Choroid plexus epithelial cell (primary cell): ENCODE measurements at regions not wholly inside any gene's neighbourhood (a gene's known extent, or its start where the extent isn't known, plus 50 kb on each side); places are given as distances from the start of the nearest gene placed in this dataset.
"Not testable (repeated sequence)": the region's sequence is repeated elsewhere in the genome, so short reads cannot be mapped to it uniquely, and the experiment has no call there.

ENCODE experiments used
- DNase-seq: peaks from one replicate; pipeline ENCODE4 v3.0.0-alpha.2; 2010; ENCODE audit warnings: low read depth
- H3K4me3 ChIP-seq: 2 replicates; pipeline ENCODE4 v1.5.1; 2011; ENCODE audit warnings: low read depth, mild to moderate bottlenecking, control low read depth, low read length, moderate library complexity
- CTCF ChIP-seq: conservative IDR thresholded peaks from 2 replicates; pipeline ENCODE4 v1.5.1; 2011; ENCODE audit warnings: low read depth, mild to moderate bottlenecking, control low read depth, inconsistent platforms, low read length, moderate library complexity

GRCh38 chr1:47533793-47534328 is 96.0 kb downstream of the FOXD2 start:
- no peak for TF ChIP-seq CTCF
- no peak for DNase-seq
- H3K4me3 ChIP-seq: peak overlapping the region; percentile 56

- no peak for DNase-seq
- H3K4me3 ChIP-seq: no peak overlapping the region
- no peak for TF ChIP-seq CTCF
Observed at GRCh38 chr1:47534436-47534835, 96.6 kb downstream of the FOXD2 start.

GRCh38 chr1:47536646-47537118 is 98.8 kb downstream of the FOXD2 start:
- no peak for TF ChIP-seq CTCF
- DNase-seq: no peak
- H3K4me3 ChIP-seq: no peak overlapping the region

- no peak for TF ChIP-seq CTCF
- no peak for DNase-seq
- H3K4me3 ChIP-seq: no peak overlapping the region
Observed at GRCh38 chr1:47537268-47537667, 99.4 kb downstream of the FOXD2 start.

- H3K4me3 ChIP-seq: no peak overlapping the region
- TF ChIP-seq CTCF: no peak
- DNase-seq: no peak
Observed at GRCh38 chr1:47537966-47538365, 100.1 kb downstream of the FOXD2 start.

GRCh38 chr1:47538530-47538929 is 100.7 kb downstream of the FOXD2 start:
- not testable (repeated sequence) for DNase-seq, H3K4me3 ChIP-seq

- not testable (repeated sequence) for DNase-seq, H3K4me3 ChIP-seq
Observed at GRCh38 chr1:47541705-47542104, 103.9 kb downstream of the FOXD2 start.

GRCh38 chr1:47543089-47543488 is 105.2 kb downstream of the FOXD2 start:
- not testable (repeated sequence) for DNase-seq, H3K4me3 ChIP-seq

- H3K4me3 ChIP-seq: no peak overlapping the region
- DNase-seq: no peak
- peak; percentile 29 for TF ChIP-seq CTCF
Observed at GRCh38 chr1:47545912-47546483, 108.2 kb downstream of the FOXD2 start.
